HCT116 (cell line): ENCODE measurements at regions not wholly inside any gene's neighbourhood (a gene's known extent, or its start where the extent isn't known, plus 50 kb on each side); places are given as distances from the start of the nearest gene placed in this dataset.

Source experiments
- ATAC-seq: fragments of 200-7000 bp; cut with Tn5 transposase; 2 replicates; pipeline ENCODE4 v1.9.1; 2020; ENCODE audit warnings: mild to moderate bottlenecking, moderate library complexity
- BruUV-seq: library from RNA; stranded (reverse); fragments of 400-500 nt; replicated peaks from 2 replicates; lab custom pipeline; 2021; lab: Mats Ljungman, UMichigan
- CTCF ChIA-PET: fragments of 300-600 bp; sonication (Branson Sonifier 250); formaldehyde crosslinking; loops from one replicate; lab custom pipeline; 2021; ENCODE audit warnings: antibody characterized with exemption; lab: Charles Lee
- POLR2A ChIA-PET: fragments of 300-600, 350-600 bp; sonication (Branson Sonifier 250); formaldehyde crosslinking; loops from one replicate; lab custom pipeline; 2021; ENCODE audit warnings: antibody characterized with exemption; lab: Charles Lee
- RAD21 ChIA-PET, 2 experiments: fragments of 300-600 bp; sonication (Branson Sonifier 250); formaldehyde crosslinking; loops; one replicate each; lab custom pipeline; 2023; ENCODE audit warnings: low total read pairs in 2 of 2; ENCODE audit not compliant: uncharacterized antibody in 2 of 2, unreplicated experiment in 2 of 2, low non-redundant PET in 1 of 2; lab: Charles Lee
- DNase-seq: peaks from one replicate; pipeline ENCODE4 v3.0.0-alpha.2; 2010; ENCODE audit warnings: low read depth, low spot score
- H2AFZ ChIP-seq: fragments of 200-600 bp; shearing (Covaris generic), sonication (generic); 2 replicates; pipeline ENCODE4 v1.6.1; 2017; ENCODE audit warnings: low read depth, mixed run types, mixed read lengths, antibody characterized with exemption, low read length; ENCODE audit not compliant: poor library complexity, severe bottlenecking
- H3K27ac ChIP-seq: 2 replicates; pipeline ENCODE4 v1.5.1; 2012; ENCODE audit warnings: low read depth, low read length
- H3K27me3 ChIP-seq: fragments of 200-600 bp; sonication (generic); 2 replicates; pipeline ENCODE4 v1.6.1; 2016; ENCODE audit warnings: mixed run types, low read length, mixed read lengths; ENCODE audit not compliant: insufficient read depth
- H3K36me3 ChIP-seq, 2 experiments: fragments of 200-500 bp in 1 of 2; fragments of 200-600 bp in 1 of 2; sonication (Bioruptor generic) in 1 of 2; sonication (generic) in 1 of 2; 2 replicates each; pipeline versions ENCODE4 v1.5.1 to v1.6.1; 2014 to 2016; ENCODE audit warnings: low read length in 2 of 2, inconsistent platforms in 1 of 2, mixed read lengths in 1 of 2, mixed run types in 1 of 2; ENCODE audit not compliant: insufficient read depth in 2 of 2, control insufficient read depth in 1 of 2
- H3K4me1 ChIP-seq, 2 experiments: fragments of 200-600 bp in 1 of 2; sonication (generic) in 1 of 2; 2 replicates each; pipeline versions ENCODE4 v1.5.1 to v1.6.1; 2012 to 2017; ENCODE audit warnings: low read length in 2 of 2, inconsistent platforms in 1 of 2, mild to moderate bottlenecking in 1 of 2, mixed read lengths in 1 of 2, mixed run types in 1 of 2, moderate library complexity in 1 of 2; ENCODE audit not compliant: insufficient read depth in 2 of 2, control insufficient read depth in 1 of 2
- H3K4me2 ChIP-seq: fragments of 200-600 bp; sonication (generic); 2 replicates; pipeline ENCODE4 v1.6.1; 2017; ENCODE audit warnings: mixed run types, low read length, mixed read lengths
- H3K4me3 ChIP-seq, 2 experiments: fragments of 200-600 bp in 1 of 2; sonication (generic) in 1 of 2; replicated peaks in 1 of 2; 2 replicates each; pipeline ENCODE4 v1.5.1; 2011 to 2016; ENCODE audit warnings: low read length in 2 of 2, control low read depth in 1 of 2, low read depth in 1 of 2, mild to moderate bottlenecking in 1 of 2, mixed read lengths in 1 of 2, mixed run types in 1 of 2
- H3K79me2 ChIP-seq: fragments of 200-600 bp; sonication (generic); 2 replicates; pipeline ENCODE4 v1.6.1; 2017; ENCODE audit warnings: mild to moderate bottlenecking, mixed run types, low read length, moderate library complexity, mixed read lengths; ENCODE audit not compliant: insufficient read depth
- H3K9ac ChIP-seq: fragments of 200-600 bp; sonication (generic); 2 replicates; pipeline ENCODE4 v1.6.1; 2016; ENCODE audit warnings: low read length, mixed read lengths
- H3K9me2 ChIP-seq: fragments of 200-600 bp; sonication (generic), shearing (Covaris generic); 2 replicates; pipeline ENCODE4 v1.6.1; 2017; ENCODE audit warnings: mixed run types, mild to moderate bottlenecking, moderate library complexity; ENCODE audit not compliant: insufficient read depth
- H3K9me3 ChIP-seq, 2 experiments: fragments of 200-500 bp in 1 of 2; fragments of 200-600 bp in 1 of 2; sonication (Bioruptor generic) in 1 of 2; sonication (generic) in 1 of 2; 2 replicates each; pipeline ENCODE4 v1.6.1; 2014 to 2017; ENCODE audit warnings: low read length in 2 of 2, mixed read lengths in 2 of 2, inconsistent platforms in 1 of 2, low read depth in 1 of 2, mild to moderate bottlenecking in 1 of 2, mixed run types in 1 of 2, moderate library complexity in 1 of 2; ENCODE audit not compliant: control insufficient read depth in 1 of 2, insufficient read depth in 1 of 2
- H4K20me1 ChIP-seq: fragments of 200-600 bp; sonication (generic), shearing (Covaris generic); 2 replicates; pipeline ENCODE4 v1.6.1; 2017; ENCODE audit warnings: mixed run types, mild to moderate bottlenecking, moderate library complexity; ENCODE audit not compliant: insufficient read depth
- EGR1 ChIP-seq: IDR thresholded peaks from 2 replicates; pipeline ENCODE4 v1.6.1; 2012; ENCODE audit warnings: low read depth
- EZH2phosphoT487 ChIP-seq: fragments of 200-600 bp; IDR thresholded peaks from 2 replicates; pipeline ENCODE4 v1.6.1; 2018; ENCODE audit warnings: antibody characterized with exemption, borderline replicate concordance
- FOSL1 ChIP-seq: IDR thresholded peaks from 2 replicates; pipeline ENCODE4 v1.6.1; 2012; ENCODE audit warnings: low read depth
- JUND ChIP-seq: IDR thresholded peaks from 2 replicates; pipeline ENCODE4 v1.6.1; 2012
- RAD21 ChIP-seq: IDR thresholded peaks from 2 replicates; pipeline ENCODE4 v1.6.1; 2012; ENCODE audit warnings: low read depth, mild to moderate bottlenecking
- SP1 ChIP-seq: IDR thresholded peaks from 2 replicates; pipeline ENCODE4 v1.6.1; 2012; ENCODE audit warnings: low read depth
- YY1 ChIP-seq: IDR thresholded peaks from 2 replicates; pipeline ENCODE4 v1.6.1; 2011; ENCODE audit warnings: low read length, low read depth, moderate library complexity, mild to moderate bottlenecking; ENCODE audit not compliant: insufficient replicate concordance; ENCODE audit errors: extremely low read depth
- ZNF274 ChIP-seq: fragments of 200-500 bp; sonication (Bioruptor generic); IDR thresholded peaks from 2 replicates; pipeline ENCODE4 v1.6.1; 2014; ENCODE audit warnings: mild to moderate bottlenecking, low read depth, low read length, inconsistent platforms
- intact Hi-C: fragments of 100-400 bp; cut with micrococcal nuclease; formaldehyde crosslinking; loops from 2 replicates; pipeline ENCODE4 v1.10.0; 2022
- TF ChIP-seq, protein P1 (sequence below), 3 experiments: fragments of 200-600 bp in 1 of 3; sonication (generic) in 1 of 3; IDR thresholded peaks in 2 of 3; conservative IDR thresholded peaks in 1 of 3; 2 replicates each; pipeline ENCODE4 v1.5.1; 2012 to 2017; ENCODE audit warnings: low read depth in 2 of 3, low read length in 2 of 3, antibody characterized with exemption in 1 of 3, borderline replicate concordance in 1 of 3, control low read depth in 1 of 3, mild to moderate bottlenecking in 1 of 3, mixed read lengths in 1 of 3, mixed run types in 1 of 3, moderate library complexity in 1 of 3; ENCODE audit not compliant: insufficient read depth in 1 of 3

DNA sequence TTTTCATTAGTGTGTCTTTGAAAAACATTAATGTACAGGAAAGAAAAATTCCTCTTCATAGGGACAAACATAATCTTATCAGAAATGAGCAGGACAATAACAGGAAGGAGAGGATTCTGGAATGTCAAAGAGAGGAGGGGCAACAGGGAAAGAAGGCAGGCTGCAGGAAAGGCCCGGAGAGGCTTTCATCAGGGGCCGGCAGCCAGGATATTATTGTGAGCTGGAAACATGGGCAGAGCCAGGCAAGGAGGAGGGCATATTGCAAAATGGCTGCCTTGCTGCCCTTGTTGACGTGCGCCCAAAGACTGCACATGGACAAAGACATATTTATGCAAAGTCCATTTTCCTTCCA is 433.7 kb downstream of the ETS1 start:
- Histone ChIP-seq H3K9me2 (no peaks in the 10 kb centered on the region), H3K9ac (no peak overlapping the region), H3K36me3 (no peaks in the 10 kb centered on the region), H3K79me2 (no peaks in the 10 kb centered on the region), H3K9me3 (no peaks in the 10 kb centered on the region), H2AFZ (no peak overlapping the region), H3K27me3 (peaks cover 34% of the 10 kb centered on the region), H3K4me3 (no peak overlapping the region), H4K20me1 (no peaks in the 10 kb centered on the region), H3K4me2 (no peak overlapping the region)
- intact Hi-C loops = no loop called here
- ATAC-seq = no peak
- CTCF ChIA-PET = no interaction called here
- no peak for DNase-seq
- no TSS peak for BruUV-seq
- TF ChIP-seq ZNF274 (no peak), FOSL1 (no peak), EZH2phosphoT487 (no peak), JUND (no peak), SP1 (no peak), EGR1 (no peak), YY1 (no peak), RAD21 (no peak)
- TF ChIP-seq, protein P1, sequence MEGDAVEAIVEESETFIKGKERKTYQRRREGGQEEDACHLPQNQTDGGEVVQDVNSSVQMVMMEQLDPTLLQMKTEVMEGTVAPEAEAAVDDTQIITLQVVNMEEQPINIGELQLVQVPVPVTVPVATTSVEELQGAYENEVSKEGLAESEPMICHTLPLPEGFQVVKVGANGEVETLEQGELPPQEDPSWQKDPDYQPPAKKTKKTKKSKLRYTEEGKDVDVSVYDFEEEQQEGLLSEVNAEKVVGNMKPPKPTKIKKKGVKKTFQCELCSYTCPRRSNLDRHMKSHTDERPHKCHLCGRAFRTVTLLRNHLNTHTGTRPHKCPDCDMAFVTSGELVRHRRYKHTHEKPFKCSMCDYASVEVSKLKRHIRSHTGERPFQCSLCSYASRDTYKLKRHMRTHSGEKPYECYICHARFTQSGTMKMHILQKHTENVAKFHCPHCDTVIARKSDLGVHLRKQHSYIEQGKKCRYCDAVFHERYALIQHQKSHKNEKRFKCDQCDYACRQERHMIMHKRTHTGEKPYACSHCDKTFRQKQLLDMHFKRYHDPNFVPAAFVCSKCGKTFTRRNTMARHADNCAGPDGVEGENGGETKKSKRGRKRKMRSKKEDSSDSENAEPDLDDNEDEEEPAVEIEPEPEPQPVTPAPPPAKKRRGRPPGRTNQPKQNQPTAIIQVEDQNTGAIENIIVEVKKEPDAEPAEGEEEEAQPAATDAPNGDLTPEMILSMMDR (IDR thresholded peaks at IDR 0.05 in 2 of 3, conservative IDR thresholded peaks at IDR 0.05 in 1 of 3; ENCODE audit: borderline replicate concordance in 1 of 3, insufficient read depth in 1 of 3, low read depth in 2 of 3, low read length in 2 of 3) = no peak
- TF ChIP-seq, all 23 proteins: peak for 0
- H3K4me1 ChIP-seq = no peaks in the 10 kb centered on the region; a peak in 1 of 4 replicates
- no peak overlapping the region for H3K27ac ChIP-seq
- ChIA-PET POLR2A (no interaction called here), RAD21 (no interaction called here)
